OCI-M2 (cell line): ENCODE measurements at regions not wholly inside any gene's neighbourhood (a gene's known extent, or its start where the extent isn't known, plus 50 kb on each side); places are given as distances from the start of the nearest gene placed in this dataset.

Experiments
- DNase-seq: peaks from one replicate; lab custom pipeline; 2025; ENCODE audit not compliant: unreplicated experiment; lab: John Stamatoyannopoulos, UW

- no peak for DNase-seq
Measured at GRCh38 chr2:12389344-12390045, 327.2 kb upstream of the TRIB2 start.

- DNase-seq = no peak
Measured at GRCh38 chr2:12391116-12391515, 325.6 kb upstream of the TRIB2 start.

DNA sequence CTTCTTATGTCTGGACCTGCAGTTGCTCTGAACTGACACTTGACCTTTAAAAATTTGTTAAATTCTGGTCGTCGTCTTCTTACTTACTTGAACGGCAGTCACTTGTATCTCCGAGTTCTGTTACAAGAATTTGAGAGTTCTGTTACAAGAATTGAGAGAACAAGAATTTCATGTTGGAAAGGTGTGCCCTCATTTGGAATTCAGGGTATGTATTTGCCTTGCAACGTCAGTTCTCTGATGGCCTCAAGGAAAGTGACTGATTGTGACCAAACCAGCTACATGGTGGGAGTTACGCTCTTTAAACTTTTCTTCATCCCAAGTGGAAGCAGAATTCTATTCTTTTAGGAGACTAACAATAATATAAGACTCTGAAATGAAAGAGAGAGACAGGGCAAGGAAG is 320.0 kb upstream of the TRIB2 start:
- DNase-seq = no peak

DNA sequence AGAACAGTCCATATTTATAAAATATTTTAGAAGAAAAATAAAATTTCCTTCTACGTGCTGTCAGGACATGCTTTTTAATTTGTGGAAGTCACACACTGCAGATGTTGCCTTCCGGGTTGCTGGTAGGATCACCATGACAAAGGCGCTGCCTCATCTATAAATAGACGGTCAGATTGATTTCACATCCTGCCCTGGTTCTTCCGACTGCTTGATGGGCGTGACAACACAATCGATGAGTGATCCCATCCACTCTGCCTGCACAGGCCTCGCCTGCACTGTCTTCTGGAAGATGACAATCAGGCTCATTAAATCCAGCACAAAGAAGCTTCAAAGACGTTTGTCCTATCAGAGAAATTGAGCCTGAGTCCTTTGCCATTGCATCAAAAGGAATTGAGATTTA is 318.9 kb upstream of the TRIB2 start:
- DNase-seq = no peak

GRCh38 chr2:12399240-12399639 is 317.5 kb upstream of the TRIB2 start:
- DNase-seq = no peak

- DNase-seq = no peak
Measured at GRCh38 chr2:12400543-12400942, 316.2 kb upstream of the TRIB2 start.

- DNase-seq = no peak
Measured at GRCh38 chr2:12402440-12403139, 314.1 kb upstream of the TRIB2 start.

DNA sequence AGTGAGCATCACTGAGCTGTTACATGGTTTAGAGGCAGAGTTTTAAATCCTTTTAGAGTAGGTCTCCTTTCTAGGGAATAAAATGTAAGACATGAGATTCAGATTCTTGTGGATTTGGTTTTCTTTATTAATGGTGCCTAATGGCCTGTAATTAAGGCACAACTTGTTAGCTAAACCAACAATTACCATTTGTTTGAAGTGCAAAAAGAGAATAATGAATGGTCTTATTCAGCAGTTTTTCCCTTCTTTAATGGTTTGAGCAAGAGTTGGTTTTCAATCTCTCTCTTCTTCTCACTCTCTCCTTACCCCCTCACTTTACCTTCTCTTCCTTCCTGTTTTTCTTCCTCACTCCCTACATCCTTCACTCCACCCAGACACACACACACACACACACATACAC is 312.2 kb upstream of the TRIB2 start:
- no peak for DNase-seq

DNA sequence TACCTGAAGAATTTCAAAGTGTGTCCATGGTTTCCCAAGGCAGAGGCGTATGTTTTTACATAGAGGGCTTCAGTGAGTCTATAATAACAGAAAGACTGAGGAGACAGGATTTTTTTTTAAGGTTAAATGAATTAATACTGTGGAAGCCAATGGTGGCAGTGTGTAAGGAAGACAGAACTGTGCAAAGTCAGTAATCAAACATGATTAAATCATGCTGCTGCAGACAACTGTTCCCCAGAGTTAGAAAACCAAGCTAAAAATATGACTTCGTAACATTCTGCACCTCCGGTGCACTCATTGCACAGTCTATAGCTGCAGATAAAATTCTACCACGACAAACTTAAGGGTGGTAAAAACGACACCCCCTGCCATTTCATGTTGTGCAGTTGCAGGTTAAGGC is 309.6 kb upstream of the TRIB2 start:
- no peak for DNase-seq

- no peak for DNase-seq
Measured at GRCh38 chr2:12412898-12413305, 303.8 kb upstream of the TRIB2 start.

DNA sequence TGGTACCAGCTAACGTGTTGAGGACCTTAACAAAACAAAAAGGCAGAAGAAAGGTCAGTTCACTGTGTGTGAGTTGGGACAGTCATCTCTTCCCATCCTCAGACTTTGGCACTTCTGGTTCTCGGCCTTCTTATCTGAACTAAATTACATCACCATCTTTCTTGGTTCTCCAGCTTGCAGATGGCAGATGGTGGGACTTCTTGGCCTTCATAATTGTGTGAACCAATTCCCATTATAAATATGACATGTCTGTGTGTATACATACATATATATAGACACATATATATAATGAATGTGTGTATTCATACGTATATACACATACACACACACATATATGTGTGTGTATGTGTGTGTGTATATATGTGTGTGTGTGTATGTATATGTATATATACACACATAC is 301.2 kb upstream of the TRIB2 start:
- no peak for DNase-seq

GRCh38 chr2:12416600-12416999 is 300.1 kb upstream of the TRIB2 start:
- no peak for DNase-seq

GRCh38 chr2:12417786-12418185 is 298.9 kb upstream of the TRIB2 start:
- DNase-seq = no peak

- DNase-seq = no peak
Measured at GRCh38 chr2:12419803-12420202, 296.9 kb upstream of the TRIB2 start.

GRCh38 chr2:12421046-12421445 is 295.7 kb upstream of the TRIB2 start:
- no peak for DNase-seq

- no peak for DNase-seq
Measured at GRCh38 chr2:12424219-12424618, 292.5 kb upstream of the TRIB2 start.

DNA sequence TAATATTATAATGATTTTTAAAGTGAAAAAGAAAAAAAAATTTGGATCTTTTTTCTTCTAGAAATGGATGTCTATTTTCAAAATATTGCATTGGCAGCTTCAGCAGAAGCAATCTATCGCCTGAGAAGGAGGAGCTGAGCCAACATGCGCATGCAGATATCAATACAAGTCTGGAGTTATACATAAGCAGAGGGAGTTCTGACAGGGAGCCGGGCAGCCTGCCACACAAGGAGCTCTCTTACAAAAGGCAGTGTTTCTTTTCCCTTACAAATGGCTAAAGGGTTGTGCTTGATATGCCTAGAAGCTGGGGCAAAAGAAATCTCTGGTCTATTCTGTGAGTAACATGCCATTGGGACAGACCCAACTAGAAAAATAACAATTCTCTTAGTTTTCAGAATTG is 291.9 kb upstream of the TRIB2 start:
- no peak for DNase-seq

- no peak for DNase-seq
Measured at GRCh38 chr2:12428324-12428723, 288.4 kb upstream of the TRIB2 start.

DNA sequence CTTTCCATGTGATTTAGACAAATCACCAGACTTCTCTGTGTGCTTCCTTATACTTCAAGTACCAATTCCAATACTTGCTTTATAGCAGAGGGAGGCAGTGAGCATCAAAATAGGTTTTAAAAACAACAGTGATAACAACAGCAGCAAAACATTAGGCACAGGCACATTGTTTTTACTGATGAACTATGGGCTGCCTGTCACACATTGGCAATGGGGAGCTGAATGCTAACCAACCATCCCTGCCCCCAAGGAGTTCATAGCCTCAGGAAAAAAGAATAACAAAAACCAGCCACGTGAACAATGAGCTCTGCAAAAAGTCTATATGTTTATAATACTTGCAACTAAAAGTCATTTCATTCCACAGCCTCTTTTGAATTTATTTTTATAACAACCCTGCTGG is 287.9 kb upstream of the TRIB2 start:
- no peak for DNase-seq

DNA sequence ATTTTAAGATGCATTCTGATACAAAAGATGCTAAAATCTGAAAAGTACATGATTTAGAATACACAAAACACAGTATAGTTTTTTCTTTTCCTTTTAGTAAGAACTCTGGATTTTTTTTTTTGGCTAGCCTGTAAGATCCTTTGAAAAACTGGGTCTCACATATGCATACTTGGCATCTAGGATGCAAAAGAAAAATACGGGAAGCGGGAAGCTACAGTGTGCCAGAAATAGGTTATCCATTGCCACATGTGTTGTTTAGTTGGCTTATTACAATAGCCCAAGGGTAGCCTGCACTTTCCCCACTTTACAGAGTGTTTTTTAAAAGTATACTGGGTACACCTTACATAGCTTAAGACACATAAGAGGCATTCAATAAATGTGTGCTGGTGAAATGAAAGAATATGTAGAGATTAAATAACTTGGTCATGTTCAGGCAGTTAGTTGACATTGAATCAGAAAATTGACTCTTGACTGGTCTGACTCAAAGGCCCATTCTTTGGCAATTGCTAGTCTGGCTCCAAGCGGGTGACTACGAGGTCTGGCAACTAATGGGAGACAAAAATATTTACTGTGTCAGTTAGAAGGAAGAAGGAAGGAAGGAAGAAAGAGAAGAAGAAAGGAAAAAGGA is 286.8 kb upstream of the TRIB2 start:
- DNase-seq = no peak

GRCh38 chr2:12430407-12431133 is 286.2 kb upstream of the TRIB2 start:
- no peak for DNase-seq
